ENCODE measurements at regions not wholly inside any gene's neighbourhood (a gene's known extent, or its start where the extent isn't known, plus 50 kb on each side); places are given as distances from the start of the nearest gene placed in this dataset.

DNA sequence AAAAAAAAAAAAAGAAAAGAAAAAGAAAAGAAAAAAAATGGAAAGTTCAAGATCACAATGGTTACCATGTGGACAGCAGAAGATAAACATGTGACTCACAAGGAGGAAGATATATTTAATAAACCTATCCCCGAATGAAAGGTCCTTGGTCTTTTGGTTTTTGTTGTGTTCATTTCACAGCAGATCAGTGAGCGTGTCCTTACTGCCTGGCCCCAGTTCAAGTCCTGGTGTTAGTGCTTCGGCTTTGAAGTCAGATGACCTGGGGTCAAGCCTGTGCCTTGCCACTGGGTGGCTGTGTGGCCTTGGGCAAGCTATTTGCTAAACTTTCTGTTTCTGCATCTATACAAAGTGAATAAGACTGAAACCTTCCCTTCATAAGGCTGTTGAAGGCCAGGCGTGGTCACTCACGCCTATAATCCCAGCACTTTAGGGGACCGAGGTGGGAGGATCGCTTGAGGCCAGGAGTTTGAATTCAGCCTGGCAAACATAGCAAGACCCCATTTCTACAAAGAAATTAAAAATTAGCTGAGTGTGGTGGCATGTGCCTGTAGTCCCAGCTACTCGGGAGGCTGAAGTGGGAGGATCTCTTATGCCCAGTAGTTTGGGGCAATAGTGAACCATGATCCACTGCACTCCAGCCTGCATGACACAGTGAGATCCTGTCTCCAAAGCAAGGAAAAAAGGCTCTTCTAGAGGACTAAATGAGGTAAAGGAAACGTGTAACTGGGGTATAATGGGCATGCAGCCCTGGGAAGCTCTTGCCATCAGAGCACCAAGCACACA is 94.5 kb upstream of the SPATA31D4 start:
- no peak for DNase-seq (ENCODE audit: extremely low read depth, low read depth)

GRCh38 chr9:81841333-81841732 is 86.9 kb upstream of the SPATA31D4 start:
- DNase-seq (ENCODE audit: extremely low read depth, low read depth), result no peak

- no peak for DNase-seq (ENCODE audit: extremely low read depth, low read depth)
These were observed 84.1 kb upstream of the SPATA31D4 start for GRCh38 chr9:81844131-81844567.

- DNase-seq (ENCODE audit: extremely low read depth, low read depth), result no peak
These were observed 80.9 kb upstream of the SPATA31D4 start for GRCh38 chr9:81847181-81847915.

- peak; percentile 3 for DNase-seq (ENCODE audit: extremely low read depth, low read depth)
These were observed 79.8 kb upstream of the SPATA31D4 start for GRCh38 chr9:81848472-81848871.

- no peak for DNase-seq (ENCODE audit: extremely low read depth, low read depth)
These were observed 78.5 kb upstream of the SPATA31D4 start for GRCh38 chr9:81849631-81850259.

DNA sequence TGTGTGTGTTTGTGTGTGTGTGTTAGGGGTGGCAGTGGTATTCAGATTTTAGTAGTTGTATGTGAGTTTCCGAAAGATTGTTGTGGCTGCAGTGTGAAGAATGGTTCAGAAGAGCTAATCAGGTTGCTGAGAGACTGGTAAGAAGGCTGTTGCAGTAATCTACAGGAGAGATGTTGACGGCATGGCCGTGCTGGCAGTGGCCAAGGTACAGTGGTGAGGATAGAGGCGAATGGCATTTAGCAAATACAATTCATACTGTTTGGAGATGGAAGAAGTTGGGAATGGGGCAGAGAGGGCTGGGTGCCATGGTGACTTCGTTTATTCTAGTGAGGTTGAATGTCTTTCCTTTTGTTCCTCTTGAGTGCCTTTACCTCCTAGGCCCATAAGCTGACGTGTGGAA is 77.5 kb upstream of the SPATA31D4 start:
- no peak for DNase-seq (ENCODE audit: extremely low read depth, low read depth)

DNA sequence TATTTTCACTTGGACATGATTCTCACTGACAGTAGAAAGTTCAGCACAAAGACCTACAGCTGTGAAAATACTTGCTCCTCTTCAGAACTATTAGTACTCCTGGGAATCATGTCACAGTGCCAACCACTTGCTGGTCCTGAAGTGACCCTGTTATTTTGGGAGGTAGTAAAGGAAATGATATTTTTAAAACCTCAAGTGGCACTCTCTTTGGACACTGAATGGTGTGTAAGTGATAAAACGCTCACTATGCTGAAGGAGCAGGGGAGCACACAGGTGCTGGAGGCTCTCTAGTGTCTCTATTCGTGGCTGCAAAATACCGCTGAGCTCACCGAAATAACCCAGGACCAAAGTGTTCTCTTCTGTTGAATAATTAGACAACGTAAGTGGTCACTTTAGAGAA is 76.9 kb upstream of the SPATA31D4 start:
- no peak for DNase-seq (ENCODE audit: extremely low read depth, low read depth)

DNA sequence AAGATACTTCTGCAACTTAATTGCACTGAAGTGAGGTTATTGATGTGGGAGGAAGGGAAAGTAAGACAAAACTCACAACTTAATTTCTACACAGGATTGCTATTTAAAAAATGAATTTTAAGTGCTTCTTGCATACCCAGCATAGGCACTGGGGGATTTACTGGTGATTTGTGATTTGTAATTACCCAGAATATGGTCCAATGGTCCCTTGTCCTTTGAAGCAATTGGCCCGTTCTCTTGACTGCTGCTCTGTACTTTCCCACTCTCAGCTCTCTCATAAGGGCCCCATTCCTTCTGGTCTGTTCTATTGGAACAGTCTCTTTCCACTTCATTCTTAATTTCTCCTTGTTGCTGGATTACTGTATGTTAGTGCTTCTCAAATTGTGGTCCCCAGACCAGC is 75.4 kb upstream of the SPATA31D4 start:
- DNase-seq (ENCODE audit: extremely low read depth, low read depth), result no peak

DNA sequence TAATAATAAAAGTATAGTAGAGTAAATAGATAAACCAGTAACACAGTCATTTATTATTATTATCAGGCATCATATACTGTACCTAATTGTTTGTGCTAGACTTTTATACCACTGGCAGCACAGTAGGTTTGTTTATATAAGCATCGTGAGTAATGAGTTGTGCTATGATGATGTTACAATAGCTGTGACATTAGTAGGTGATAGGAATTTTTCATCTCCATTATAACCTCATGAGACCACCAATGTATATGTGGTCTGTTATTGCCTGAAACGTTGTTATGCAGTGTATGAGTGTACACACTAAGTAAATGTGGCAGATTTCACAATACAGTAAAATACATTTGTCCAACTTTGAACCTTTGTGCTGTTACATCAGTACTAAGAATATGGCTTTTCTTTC is 72.7 kb upstream of the SPATA31D4 start:
- no peak for DNase-seq (ENCODE audit: extremely low read depth, low read depth)

GRCh38 chr9:81858657-81859430 is 69.4 kb upstream of the SPATA31D4 start:
- DNase-seq (ENCODE audit: extremely low read depth, low read depth), result no peak

GRCh38 chr9:81860581-81860980 is 67.6 kb upstream of the SPATA31D4 start:
- no peak for DNase-seq (ENCODE audit: extremely low read depth, low read depth)

DNA sequence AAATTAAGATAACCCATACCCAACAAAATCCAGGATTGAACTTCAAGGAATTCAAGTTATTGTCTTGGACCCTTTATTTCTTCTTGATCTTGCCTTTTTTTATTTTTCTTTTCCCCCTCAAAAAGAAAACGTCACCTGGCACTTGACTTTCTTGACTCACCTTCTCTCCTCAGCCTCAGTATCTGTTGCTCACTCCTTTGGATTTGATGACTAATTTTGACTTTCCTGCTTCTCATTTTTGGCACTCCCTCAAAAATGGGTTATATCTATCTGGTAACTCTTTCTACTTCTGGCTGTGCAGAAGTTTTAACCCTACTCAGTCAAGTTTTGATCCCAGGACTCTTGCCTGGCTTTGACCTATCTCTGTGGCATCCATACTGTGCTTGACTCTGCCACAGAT is 66.6 kb upstream of the SPATA31D4 start:
- no peak for DNase-seq (ENCODE audit: extremely low read depth, low read depth)

DNA sequence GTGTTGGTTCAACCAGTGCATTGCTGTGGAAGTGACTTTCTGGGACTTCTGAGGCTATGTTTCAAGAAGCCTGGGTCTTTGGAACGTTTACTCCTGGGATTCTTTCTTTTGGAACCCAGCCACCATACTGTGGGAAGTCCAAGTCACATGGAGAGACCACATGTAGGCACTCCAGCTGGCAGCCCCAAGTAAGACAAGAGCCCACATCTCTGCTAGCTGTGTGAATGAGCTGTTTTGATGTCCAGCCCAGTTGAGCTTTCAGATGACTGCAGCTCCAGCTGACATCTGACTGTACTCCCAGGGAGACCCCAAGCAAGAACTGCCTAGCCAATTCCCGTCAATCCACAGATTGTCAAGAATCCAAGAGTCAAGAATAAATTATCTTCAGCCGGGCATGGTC is 60.1 kb upstream of the SPATA31D4 start:
- DNase-seq (ENCODE audit: extremely low read depth, low read depth), result no peak

- peak; percentile 31 for DNase-seq (ENCODE audit: extremely low read depth, low read depth)
These were observed 56.5 kb upstream of the SPATA31D4 start for GRCh38 chr9:81871695-81872094.

- DNase-seq (ENCODE audit: extremely low read depth, low read depth), result no peak
These were observed 54.0 kb upstream of the SPATA31D4 start for GRCh38 chr9:81874250-81874649.

DNA sequence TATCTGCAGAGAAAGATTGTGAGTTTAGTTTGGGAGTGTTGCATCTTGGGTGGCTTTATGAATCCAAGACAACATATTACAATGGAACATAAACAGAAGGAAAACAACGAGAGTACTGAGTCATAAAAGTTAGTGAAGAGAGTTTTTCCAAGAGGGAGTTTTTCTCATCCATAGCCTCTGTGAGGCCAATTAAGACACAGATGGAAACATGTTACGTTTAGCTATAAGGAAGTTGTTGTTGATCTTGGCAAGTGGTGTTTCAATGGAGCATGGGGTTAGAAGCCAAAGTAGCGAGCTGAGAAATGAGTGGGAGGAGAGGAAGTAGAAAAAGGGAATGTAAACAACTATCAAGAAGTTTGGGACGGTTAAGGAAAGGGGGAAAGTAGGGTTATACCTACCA is 53.3 kb upstream of the SPATA31D4 start:
- no peak for DNase-seq (ENCODE audit: extremely low read depth, low read depth)

DNA sequence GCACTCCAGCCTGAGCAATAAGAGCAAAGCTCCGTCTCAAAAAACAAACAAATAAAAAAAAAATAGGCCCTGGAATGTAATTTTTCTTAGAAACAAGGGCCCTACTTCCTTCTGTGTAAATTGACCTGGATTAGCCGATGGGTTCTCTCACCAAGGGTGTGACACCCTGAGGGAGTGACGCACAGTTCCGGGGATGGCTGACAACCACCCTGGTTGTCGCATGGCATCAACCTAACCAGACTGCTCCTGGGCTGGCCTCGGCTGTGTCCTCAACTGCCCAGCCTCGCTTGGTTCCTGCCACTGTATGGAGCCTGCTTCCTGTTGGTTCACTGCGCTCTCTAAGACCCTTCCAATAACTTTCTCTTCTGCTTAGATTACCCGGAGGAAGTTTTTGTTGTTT is 51.2 kb upstream of the SPATA31D4 start:
- DNase-seq (ENCODE audit: extremely low read depth, low read depth), result no peak

Measured in NCI-H460 (cell line).